ENCODE measurements at regions not wholly inside any gene's neighbourhood (a gene's known extent, or its start where the extent isn't known, plus 50 kb on each side); places are given as distances from the start of the nearest gene placed in this dataset.
"Not testable (repeated sequence)": the region's sequence is repeated elsewhere in the genome, so short reads cannot be mapped to it uniquely, and the experiment has no call there.

DNA sequence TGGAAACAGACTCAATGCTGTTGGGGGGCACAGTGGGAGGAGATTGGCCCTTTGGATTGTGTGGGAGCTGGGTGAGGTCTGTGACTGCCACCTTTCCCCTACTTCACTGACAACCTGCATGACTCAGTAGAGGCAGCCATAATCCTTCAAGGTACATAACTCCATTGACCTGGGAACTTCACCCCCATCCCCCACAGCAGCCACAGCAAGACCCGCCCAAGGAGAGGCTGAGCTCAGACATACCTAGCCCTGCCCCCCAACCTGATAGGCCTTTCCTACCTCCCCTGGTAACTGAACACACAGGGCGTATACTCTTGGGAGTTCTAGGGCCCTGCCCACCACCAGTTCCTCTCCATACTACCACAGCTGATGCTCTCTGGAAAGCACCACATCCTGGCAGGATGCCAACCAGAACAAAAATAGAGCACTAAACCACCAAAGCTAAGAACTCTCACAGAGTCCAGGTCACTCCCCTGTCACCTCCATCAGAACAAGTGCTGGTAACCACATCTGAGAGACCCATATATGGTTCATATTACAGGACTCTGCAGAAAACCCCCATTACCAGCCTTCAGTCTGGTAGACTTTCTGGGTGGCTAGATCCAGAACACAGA lies 703.9 kb downstream of the FSCB start:
- no peak for DNase-seq

DNA sequence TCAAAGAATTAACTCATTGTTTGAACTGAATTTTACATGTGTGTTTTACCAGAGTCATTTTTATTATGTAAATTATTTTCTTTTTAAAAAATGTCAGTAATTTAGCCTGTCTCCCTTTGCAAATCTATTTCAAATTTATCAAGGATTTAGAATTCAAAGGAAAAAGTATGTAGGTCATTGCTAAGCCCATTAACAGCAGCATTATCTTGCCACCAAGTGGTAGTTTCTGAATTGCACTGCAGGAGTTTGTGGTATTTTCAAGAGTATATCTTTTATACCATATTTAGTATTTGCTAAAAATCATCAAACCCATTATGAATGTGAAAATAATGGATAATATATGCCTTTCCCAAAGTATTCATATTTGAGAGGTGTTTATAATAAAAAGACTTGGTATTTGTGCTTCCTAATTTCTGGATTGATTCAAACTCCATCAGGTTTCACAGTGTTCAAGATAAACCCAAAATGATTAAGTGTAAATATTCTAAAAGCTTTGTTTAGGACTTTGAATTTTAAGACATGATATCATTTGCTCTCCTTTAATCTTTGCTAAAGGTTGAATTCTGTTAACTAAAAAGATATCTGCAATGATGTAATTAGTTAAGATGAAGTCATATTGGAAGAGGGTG lies 711.4 kb downstream of the FSCB start:
- peak; percentile 6 for DNase-seq

DNA sequence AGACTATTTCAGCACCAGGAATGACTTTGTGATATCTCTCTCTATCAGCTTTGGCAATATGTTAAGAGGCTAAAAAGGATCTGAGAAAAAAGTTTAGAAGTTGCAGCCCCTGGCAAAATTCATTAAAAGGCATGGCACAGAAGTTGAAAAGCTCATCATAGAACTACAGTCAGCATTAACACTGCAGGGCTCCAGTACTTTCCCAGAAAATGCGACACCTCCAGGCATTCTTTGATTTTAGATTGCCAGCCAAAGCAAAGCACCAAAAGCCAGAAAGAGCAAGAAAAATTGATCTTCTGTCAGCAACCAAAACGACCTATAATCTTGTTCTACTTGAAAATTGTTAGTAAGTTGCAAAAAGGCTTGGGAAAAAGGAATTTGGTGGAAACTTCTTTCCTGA lies 713.5 kb downstream of the FSCB start:
- DNase-seq = no peak

DNA sequence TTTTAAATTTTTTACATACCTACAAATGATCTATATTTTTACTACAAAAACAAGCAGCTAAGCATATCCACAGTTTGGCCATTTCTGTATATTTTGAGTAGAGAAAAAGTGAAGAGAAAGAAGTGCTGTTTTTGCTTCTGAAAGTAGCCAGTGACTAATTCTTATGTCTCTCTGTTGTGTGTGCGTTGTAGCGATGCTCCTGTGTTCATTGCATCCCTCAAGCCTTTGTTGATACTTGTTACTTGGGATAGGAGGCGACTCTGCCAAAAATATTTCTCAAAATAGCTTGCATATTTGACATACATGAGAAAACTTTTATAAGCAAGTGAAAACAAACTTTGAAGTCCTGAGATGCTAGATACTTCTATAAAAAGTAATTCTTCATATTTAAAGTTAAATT lies 714.1 kb downstream of the FSCB start:
- DNase-seq = peak; percentile 11

DNA sequence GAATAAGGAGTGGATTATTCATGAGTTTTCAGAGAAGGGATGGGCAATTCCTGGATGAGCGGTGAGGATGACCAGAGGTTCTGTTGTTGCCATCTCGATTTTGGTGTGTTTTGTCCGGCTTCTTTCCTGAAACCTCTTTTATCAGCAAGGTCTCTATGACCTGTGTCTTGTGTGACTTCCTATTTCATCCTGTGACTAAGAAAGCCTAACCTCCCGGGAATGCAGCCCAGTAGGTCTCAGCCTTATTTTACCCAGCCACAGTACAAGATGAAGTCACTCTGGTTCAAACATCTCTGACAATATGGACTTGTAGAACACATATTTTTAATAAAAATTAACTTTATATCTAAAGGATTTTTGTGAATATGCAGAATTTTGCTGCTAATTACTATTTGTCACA lies 716.4 kb downstream of the FSCB start:
- no peak for DNase-seq

DNA sequence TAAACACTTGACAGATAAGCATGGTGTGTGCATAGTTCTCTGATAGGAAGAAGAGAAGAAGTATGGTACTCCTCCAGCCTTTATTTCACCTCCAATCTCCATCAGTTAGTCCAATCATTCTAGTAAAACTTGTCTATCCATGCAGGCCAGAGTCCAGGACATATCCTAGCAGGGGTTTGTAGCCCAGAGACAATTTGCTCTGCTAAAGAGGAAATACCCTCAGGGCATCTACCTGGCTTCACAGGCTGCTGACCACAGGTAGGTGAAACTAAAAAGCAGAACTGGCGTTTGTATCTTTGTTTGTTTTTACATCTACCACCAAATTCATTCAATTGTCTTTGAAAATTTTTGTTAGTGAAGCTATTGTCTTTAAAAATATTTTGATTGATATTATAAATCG lies 717.6 kb downstream of the FSCB start:
- no peak for DNase-seq

DNA sequence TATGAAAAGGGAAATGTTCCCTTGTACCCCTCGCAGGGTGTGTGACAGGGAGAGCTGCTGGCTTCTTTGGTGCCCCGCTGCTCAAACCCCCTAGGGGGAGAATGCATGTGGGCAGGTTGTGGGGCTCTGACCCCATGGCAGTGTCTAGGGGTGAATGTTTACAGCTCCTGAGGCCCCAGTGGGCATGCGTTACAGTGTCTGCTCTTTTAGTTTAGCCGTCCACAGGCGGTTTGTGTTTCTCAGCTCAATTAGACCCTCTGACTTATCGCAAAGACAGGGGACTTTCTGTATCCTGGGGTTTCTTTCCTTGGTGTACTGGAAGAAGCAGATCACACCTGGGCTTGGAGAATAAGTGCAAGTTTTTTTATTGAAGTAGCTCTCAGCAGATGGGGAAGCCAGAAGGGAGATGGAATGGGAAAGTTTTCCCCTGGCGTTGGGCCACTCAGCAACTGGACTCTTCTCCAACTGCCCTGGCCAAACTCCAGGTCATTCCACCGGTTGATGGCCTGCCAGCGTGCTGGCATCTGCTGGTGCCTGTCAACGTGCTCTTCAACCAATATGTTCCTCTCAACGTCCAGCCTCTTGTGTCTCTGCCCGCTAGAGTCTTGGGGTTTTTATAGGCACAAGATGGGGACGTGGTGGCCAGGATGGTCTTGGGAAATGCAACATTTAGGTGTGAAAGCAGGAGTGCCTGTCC lies 720.9 kb downstream of the FSCB start:
- DNase-seq = no peak

DNA sequence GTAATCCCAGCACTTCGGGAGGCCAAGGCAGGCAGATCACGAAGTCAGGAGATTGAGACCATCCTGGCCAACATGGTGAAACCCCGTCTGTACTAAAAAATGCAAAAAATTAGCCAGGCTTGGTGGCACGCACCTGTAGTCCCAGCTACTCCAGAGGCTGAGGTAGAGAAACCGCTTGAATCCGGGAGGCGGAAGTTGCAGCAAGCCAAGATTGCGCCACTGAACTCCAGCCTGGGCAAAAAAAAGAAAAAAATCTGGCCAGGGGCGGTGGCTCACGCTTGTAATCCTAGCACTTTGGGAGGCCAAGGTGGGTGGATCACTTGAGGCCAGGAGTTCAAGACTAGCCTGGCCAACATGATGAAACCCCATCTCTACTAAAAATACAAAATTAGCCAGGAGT lies 722.7 kb downstream of the FSCB start:
- not testable (repeated sequence) for DNase-seq

DNA sequence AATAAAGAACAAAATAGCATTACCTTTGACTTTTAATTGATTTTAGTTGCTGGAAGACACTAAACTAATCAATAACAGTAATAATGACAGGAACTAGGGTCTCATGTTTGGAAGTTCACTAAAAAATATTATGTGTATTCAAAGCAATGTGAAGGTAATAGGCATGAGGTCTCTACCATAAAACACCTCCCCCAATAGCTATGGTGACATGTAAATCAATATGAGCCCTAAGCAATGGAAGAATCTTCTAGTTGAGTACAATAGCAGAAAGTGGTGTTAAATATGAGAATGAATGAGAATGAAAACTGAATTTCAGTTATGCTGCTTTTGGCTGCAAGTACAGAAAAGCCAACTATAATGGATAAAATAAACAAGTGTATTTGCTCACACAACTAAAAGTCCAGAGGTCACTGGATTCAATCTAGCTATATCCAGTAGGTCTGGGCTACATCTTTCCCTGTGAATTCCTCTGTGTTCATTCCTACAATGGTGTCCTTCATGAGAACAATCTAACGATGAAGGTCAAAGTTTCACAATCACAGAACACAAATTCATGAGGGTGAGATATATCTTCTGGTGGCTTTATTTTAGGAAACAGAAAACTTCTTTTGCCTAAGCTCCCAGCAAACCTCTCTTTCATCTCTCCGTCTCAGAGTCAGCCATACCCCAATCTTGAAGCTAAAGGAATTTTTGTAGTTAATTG lies 728.0 kb downstream of the FSCB start:
- no peak for DNase-seq

DNA sequence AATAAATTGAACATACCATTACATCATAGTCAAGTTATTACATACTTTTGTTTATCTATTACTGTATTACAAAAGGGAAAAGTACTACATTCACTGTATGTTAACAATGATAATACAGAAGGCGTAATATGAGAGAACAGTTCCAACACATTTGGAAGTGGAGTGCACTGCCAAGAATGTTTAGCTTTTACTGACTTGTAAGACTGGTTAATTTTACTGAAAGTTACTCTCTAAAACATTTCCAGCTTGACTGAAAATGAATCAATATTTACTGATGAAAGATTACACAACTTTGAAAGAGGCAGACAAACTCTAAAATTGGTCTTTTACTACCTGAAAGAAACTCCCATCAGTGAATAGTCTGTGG lies 728.5 kb downstream of the FSCB start:
- no peak for DNase-seq

DNA sequence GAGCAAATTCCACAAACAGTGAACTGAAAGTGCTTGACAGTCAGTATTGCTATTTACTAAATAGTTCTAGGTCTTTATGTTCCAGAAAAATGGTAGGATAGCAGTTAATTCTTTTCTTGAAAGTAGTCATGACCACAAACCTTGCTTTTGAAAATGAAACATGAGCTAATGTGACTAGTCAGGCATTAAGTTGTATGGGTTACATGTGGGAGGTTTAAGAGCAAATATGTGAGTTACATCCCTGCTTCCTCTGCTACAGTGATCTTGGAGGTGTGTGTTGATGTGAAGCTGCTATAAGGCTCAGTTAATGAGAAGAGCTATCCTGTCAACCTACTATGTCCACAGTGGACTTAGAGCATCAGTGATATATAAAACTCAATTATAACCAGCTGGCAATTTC lies 741.6 kb downstream of the FSCB start:
- DNase-seq = no peak

DNA sequence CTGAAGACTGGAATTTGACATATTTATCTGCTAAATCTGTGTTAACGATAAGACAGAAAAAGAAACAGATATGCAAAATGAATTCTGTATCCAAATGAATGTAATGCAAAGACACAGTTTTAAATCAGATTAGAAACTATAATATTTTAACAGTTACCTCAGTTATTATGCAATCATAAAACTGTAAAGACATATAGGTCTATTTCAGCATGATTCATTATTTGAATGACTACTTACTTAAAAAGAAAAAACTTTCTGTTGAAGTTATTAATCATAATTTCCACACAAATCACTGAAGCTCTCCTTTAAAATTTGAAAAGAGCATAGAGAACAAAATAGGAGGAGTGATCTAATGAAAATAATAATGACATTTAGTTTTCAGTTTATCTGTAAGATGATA lies 742.6 kb downstream of the FSCB start:
- DNase-seq = no peak

DNA sequence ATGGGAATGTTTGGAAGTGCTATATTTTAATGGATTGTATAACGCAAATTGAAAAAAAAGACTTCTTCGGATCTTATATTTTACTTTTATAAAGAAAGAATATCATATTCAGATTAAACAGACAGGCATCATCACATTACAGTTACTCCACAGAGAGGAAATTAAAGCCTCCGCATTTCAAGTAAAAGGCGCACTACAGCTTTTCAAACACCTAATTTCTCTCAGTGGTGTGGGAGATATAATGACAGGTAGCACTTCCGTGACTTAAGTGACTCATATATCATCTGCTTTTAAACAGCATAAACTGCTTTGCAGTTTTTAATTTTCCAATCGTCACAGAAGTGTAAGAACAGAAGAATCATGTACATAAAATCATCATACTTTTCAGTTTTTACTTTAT lies 751.4 kb downstream of the FSCB start:
- no peak for DNase-seq

DNA sequence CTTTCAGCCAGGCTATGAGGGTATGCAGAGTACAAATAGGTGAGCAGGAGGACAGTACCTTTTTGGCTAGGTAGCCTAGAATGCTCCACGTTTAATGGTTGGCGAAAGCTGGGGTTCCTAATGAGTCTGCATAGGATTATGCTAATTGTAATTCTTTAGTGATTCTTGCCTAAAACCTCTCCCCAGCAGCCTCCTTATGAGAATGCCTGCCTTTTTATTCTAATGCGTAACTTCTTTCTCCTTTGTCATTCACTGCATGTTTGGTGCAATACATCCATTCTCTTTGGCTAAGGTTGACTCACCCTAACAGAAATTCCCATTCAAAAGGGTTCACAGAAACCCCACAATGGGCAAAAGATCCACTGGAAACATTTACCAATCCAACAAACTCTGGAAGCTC lies 752.2 kb downstream of the FSCB start:
- no peak for DNase-seq

DNA sequence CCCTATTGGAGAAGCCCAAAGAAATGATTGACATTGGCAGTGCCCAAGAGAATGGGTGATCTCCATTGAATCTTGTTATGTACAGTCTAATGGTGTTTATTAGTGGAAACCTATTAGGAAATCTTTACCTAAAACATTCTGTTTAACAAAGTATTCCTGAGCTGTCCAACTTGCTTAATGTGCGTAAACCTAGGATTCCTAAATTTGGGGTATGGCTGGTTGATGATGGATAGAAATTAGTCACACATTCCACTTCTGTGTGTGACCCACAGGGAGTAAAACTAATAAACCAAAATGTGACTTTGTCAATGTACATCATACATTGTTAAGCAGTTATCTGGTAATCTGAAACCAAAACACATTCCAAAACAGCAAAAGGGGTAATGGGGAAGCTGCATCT lies 761.3 kb downstream of the FSCB start:
- DNase-seq = no peak

DNA sequence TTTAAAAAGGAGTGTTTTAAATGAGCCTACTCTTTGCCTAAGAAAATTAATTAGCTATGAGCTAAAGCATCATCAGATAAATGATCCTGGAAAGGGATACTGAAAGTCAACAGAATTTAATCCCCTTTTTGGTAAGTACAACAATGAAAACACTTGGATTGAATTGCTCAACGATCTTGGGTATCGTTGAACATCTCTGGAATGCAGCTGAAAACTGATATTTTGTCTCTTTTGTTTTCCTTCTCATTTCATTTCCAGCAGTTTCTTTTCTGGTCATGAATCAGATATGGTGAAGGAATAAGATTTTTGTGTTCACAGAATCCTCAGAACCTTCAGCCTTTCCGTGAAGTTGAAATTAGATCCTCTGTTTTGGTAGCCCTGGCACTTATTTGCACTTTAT lies 771.2 kb downstream of the FSCB start:
- DNase-seq = no peak

DNA sequence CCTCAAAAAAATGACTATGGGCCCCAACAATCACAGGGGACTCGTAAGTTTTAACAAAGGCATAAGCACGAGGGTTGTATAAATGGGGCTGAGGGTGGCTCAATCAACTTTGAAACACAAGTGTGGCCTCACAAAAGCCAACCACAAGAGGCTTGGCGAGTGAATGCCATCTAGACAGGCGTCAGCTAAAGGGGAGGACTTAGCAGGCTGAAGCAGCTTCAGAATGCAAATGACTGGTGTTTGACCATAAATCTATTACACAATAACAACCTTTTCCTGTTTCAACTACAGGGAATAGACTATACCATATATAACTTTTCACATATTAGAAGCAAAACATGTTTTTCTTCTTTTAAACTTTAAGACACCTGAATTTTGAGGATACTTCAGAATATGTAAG lies 777.9 kb downstream of the FSCB start:
- DNase-seq = no peak

DNA sequence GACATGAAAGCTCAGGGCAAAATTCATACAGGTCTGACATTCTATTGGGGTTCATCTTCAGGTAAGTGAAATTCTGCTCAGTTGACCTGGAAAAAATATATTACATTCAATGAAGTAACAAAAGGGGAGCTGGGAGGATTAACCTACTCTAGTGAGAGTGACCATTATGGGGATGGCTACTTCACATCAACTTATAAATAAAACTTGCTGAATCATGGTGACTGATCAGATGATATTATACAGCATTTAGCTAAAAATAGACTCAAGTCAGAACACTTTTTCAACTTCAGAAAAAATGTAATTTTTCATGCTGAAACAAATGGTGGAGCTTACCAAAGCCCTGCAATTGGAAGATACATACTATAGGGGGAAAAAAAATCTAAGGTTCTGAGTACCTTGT lies 800.2 kb downstream of the FSCB start:
- peak; percentile 34 for DNase-seq

DNA sequence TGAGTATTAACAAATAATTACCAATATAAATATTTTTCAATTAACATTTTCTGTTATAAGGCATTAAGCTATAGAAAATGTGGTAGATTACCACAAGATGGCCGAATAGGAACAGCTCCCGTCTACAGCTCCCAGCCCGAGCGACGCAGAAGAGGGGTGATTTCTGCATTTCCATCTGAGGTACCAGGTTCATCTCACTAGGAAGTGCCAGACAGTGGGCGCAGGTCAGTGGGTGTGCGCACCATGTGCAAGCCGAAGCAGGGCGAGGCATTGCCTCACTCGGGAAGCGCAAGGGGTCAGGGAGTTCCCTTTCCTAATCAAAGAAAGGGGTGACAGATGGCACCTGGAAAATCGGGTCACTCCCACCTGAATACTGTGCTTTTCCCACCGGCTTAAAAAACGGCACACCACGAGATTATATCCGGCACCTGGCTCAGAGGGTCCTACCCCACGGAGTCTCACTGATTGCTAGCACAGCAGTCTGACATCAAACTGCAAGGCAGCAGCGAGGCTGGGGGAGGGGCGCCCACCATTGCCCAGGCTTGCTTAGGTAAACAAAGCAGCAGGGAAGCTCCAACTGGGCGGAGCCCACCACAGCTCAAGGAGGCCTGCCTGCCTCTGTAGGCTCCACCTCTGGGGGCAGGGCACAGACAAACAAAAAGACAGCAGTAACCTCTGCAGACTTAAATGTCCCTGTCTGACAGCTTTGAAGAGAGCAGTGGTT lies 808.4 kb downstream of the FSCB start:
- not testable (repeated sequence) for DNase-seq

DNA sequence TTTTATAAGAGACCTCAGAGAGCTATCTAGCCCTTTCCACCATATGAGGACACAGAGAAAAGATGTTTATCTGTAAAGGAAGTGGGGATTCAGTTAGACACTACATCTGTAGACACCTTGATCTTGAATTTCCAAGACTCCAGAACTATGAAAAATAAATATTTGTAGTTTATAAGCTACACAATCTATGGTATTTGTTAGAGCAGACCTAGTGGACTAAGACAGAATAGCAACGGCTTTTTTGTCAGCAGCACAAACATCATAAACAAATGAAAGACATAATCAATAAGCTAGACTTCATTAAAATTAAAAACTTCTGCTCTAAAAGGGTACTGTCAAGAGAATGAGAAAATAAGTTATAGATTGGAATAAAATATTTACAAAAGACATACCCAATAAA lies 810.1 kb downstream of the FSCB start:
- no peak for DNase-seq

DNA sequence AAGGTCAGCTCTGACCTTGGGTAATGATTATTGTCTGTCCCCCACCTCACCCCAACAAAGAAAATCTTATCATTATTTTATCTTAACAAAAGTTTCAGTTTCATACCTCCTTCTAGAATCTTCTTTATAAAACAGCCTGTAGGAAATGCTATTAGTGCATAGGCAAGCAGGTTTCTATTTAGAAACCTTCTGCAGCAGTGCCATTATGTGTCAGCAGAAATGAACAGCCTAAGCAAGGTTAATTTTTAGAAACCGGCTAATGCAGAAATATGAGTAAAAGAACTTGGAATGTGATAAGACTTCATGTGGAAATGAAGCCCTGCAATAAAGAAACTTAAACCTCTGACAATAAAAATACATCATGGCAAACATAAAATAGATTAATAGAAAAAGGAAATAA lies 814.4 kb downstream of the FSCB start:
- no peak for DNase-seq

DNA sequence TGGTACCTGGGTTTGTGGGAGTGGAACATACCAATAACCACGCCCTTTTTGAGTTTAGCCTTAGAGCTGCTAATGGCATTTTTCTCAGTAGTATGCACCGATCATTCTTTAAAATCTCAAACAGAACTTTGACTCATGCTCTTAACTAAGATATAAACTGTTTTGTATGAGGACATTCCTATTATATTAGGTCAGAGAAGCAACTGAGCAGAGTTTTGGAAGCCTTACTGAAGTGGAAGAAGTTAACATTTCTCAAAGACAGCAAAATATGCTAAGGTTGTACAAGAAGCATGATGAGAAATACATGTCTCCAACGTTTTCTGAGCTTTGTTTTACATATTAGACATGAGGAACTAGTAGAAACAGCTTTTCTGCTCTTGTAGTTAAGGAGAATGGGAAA lies 819.2 kb downstream of the FSCB start:
- peak; percentile 63 for DNase-seq

DNA sequence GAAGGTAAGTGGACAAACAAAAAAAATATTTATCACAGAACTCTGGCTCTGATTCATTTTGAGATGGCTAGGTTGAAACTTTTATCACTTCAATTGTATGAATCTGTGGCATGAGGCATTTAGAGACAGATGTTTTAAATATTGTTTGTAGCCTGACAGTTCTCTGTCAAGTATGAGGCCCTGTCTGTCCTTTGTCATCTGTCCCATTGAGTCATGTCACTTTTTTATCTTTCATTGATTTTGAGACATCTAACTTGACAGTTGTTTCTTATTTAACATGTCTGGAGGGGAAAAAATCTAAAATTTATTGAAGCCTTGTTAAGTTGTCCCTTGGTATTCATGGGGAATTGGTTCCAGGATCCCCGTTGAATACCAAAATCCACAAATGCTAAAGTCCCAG lies 829.5 kb downstream of the FSCB start:
- DNase-seq = no peak
